ENCODE measurements at regions not wholly inside any gene's neighbourhood (a gene's known extent, or its start where the extent isn't known, plus 50 kb on each side); places are given as distances from the start of the nearest gene placed in this dataset.
A peak's percentile ranks its signal among the peaks of the same experiment; 100 is the strongest.

DNA sequence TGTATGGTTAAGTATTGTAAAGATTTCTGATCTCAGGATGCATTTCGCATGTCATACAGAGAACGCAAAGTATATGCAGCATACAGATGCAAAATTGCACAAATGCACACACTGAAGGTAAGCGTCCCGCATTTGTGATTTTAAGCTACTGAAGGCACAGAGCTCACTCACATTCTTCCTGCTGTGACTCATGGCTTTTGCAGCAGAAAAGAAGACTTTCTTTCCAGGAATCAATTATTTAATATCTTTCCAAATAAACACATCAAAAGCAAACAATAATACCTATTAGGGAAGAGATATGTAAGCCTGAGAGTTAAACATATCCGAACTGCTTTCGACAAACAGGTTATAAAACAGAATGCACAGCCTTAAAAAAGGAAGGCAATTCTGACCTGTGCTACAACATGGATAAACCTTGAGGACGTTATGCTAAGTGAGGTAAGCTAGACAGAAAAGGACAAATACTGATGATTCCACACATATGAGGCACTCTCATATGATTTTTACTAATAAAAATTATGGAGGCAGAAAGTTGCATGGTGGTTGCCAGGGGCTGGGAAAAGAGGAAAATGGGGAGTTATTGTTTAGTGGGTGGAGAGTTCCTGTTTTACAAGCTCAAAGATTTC, 109.0 kb downstream of the TFAP2A start:
- DNase-seq (ENCODE audit: low read depth) = no peak

GRCh38 chr6:10303608-10304506, 111.0 kb downstream of the TFAP2A start:
- peak; percentile 60 for DNase-seq (ENCODE audit: low read depth)

DNA sequence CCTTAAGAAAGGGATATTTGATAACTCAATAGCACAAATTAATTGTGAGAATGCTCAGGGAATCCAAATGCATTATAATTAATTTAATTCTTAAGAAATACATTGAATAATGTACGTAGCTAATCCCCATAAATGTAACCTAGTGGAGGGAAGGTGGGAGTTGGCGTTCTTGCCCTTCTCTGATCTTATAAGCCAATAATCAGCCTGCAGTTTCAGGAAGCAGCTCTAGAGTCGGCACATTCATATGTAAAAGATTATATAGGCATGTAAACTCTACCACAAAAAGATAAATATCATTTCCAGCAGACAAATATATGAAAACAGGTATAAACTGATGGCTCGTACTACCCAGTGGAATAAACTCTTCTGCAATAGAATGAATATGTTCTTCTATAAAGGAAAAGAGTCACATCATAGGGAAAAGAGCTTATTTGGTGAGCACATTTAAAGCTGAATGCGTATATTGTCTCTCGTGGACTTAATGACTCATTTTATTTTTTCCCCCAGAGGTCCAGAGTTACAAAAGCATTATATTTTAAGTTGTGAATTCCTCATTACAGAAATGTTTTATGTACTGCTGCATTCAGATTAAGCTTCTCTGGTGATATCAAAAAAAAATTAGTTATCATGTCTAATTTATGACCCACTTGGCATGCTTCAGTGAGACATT, 112.2 kb downstream of the TFAP2A start:
- peak; percentile 18 for DNase-seq (ENCODE audit: low read depth)

DNA sequence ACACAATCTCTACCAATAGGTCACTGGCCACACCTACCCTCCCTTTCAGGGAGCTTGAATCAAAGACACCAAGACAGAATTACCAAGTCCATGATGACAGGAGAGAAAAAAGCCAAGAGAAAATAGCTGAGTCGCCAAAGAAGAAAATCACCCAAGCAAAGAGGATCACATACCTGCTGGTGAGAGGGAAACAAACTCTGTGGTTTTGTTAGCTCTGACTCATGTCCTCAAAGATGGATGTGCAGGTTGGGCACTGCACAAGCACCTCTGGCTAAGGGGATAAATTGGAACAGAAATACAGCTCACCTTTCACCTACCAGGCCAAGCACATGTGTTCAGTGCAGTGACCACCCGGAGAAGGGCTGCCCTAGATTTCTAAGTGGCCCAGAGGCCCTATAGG, 114.8 kb downstream of the TFAP2A start:
- DNase-seq (ENCODE audit: low read depth) = peak; percentile 35

- DNase-seq (ENCODE audit: low read depth) = no peak
Observed at GRCh38 chr6:10297832-10298231, 117.0 kb downstream of the TFAP2A start.

GRCh38 chr6:10278746-10279145, 136.1 kb downstream of the TFAP2A start:
- DNase-seq (ENCODE audit: low read depth) = no peak

DNA sequence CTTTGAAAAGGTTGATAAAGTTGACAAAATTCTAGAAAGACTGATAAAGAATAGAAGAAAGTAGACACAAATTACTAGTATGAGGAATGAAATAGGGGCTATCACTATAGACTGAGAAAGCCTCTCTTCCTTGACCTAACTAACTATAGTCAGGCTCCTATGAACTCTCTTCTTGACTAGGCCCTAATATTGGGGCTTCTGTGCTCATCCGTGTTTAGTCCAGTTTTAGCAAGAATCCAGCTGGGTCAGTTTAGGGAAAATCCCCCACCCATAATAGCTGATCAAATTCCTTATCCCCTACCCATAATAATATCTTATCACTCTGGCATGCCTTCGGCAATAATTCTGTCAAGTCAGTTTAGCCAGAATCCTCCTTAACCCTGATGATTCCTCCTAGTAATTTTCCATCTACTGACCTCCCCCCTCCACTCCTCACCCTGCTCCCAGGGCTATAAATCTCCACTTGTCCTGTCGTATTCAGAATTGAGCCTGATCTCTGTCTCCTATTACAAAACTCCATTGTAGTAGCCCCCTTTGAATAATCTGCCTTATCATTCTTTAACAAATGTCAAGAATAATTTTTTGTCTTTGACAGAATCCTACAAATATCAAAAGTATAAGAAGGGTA, 138.1 kb downstream of the TFAP2A start:
- no peak for DNase-seq (ENCODE audit: low read depth)

DNA sequence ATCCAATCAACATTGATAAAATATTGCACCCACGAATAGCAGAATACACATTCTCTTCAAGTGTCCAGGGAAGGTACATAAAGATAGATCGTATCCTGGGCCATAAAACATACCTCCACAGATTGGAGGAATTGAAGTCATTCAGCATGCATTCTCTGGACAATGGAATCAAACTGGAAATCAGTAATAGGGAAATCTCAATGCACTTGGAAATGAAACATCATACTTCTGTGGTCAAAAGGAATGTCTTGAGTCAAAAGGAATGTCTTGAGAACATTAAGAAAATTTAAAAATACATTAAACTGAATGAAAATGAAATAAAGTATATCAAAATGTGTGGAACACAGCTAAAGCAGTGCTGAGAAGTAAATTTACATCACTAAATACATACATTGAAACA, 138.8 kb downstream of the TFAP2A start:
- DNase-seq (ENCODE audit: low read depth) = peak; percentile 46

GRCh38 chr6:10272591-10272990, 142.3 kb downstream of the TFAP2A start:
- peak; percentile 57 for DNase-seq (ENCODE audit: low read depth)

DNA sequence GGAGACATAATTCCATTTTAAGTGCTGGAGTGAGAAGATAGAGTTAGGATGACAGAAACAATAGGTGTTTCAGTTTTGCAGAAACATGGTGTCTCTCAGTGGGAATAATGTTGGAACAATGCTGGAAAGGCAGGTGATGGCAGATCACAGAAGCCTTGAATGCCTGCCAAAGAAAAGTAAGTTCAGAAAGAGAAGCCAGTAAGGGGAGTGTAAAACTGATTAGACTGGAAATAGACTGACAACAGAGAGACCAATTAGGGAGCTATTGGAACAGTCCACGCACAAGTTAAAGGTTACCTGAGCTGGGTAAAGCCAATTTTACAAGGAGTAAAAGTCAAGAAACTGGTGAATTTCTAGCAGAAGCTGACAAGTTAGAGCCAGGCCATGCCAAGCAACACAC, 142.9 kb downstream of the TFAP2A start:
- no peak for DNase-seq (ENCODE audit: low read depth)

- peak; percentile 83 for DNase-seq (ENCODE audit: low read depth)
Observed at GRCh38 chr6:10269814-10270472, 144.9 kb downstream of the TFAP2A start.

GRCh38 chr6:10268611-10269310, 146.1 kb downstream of the TFAP2A start:
- DNase-seq (ENCODE audit: low read depth) = no peak

- no peak for DNase-seq (ENCODE audit: low read depth)
Observed at GRCh38 chr6:10268111-10268510, 146.8 kb downstream of the TFAP2A start.

- DNase-seq (ENCODE audit: low read depth) = no peak
Observed at GRCh38 chr6:10266462-10266861, 148.4 kb downstream of the TFAP2A start.

DNA sequence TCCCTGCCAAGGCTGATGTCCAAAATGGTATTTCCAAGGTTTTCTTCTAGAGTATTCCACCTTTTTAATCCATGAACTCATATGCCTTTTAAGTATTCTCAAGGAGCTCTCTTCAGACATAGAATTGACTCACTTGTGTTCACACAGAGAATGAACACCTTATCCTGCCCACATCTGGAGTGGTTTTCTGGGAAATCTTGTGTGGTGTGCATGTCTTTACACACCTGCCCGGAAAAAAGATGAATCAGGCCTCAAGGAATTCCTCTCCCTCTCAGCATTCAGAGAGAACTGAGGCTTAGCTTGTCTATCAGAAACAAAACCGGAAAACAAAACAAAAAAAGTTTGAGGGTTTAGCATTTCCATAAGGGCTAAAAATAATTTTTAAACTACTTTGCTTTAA, 148.8 kb downstream of the TFAP2A start:
- no peak for DNase-seq (ENCODE audit: low read depth)

DNA sequence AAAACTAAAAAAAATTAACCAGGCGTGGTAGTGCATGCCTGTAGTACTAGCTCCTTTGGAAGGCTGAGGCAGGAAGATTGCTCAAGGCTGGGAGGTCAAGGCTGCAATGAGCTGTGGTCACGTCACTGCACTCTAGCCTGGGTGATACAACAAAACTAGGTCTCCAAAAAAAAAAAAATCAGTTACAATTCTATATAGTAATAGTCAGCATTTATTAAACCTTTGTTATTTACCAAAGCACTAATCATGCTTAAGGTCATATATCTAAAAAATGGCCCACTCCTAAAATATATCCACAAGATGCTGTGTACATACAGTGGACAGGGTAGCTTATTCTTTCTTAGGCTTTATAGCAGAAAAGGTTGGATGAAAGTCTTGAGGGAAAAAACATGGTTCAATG, 152.4 kb downstream of the TFAP2A start:
- DNase-seq (ENCODE audit: low read depth) = no peak

- no peak for DNase-seq (ENCODE audit: low read depth)
Observed at GRCh38 chr6:10259671-10260070, 155.2 kb downstream of the TFAP2A start.

DNA sequence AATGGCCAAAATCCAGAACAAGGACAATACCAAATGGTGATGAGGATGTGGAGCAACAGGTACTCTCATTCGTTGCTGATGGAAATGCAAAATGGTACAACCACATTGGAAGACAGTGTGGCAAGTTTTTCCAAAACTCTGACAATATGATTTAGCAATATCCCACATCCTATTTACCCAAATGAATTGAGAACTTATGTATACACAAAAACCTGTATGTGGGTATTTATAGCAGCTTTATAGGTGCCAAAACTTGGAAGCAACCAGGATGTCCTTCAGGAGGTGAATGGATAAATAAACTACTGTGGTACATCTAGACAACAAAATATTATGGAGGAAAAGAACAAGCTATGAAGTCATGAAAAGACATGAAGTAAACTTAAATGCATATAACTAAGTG, 156.5 kb downstream of the TFAP2A start:
- no peak for DNase-seq (ENCODE audit: low read depth)

GRCh38 chr6:10256113-10256690, 158.7 kb downstream of the TFAP2A start:
- peak; percentile 39 for DNase-seq (ENCODE audit: low read depth)

- no peak for DNase-seq (ENCODE audit: low read depth)
Observed at GRCh38 chr6:10250655-10251220, 164.1 kb downstream of the TFAP2A start.

Measured in RPMI7951 (cell line).